Ovary (tissue), 7 donors: ENCODE measurements at regions not wholly inside any gene's neighbourhood (a gene's known extent, or its start where the extent isn't known, plus 50 kb on each side); places are given as distances from the start of the nearest gene placed in this dataset.
A peak's percentile ranks its signal among the peaks of the same experiment; 100 is the strongest.

Source experiments
- DNase-seq, 5 donors: peaks; one replicate each; pipeline ENCODE4 v3.0.0-alpha.2; 2019 to 2020
- H3K27ac ChIP-seq, 2 donors: fragments of 200-600 bp; one replicate each; pipeline versions ENCODE4 v1.5.1 to v1.8.0; 2019 to 2022
- H3K27me3 ChIP-seq: fragments of 200-600 bp; one replicate; pipeline ENCODE4 v1.8.0; 2022
- H3K36me3 ChIP-seq: fragments of 200-600 bp; sonication (generic); one replicate; pipeline ENCODE4 v1.5.1; 2019
- H3K4me1 ChIP-seq: one replicate; pipeline ENCODE4 v1.8.1; 2013; ENCODE audit warnings: mild to moderate bottlenecking, moderate library complexity; ENCODE audit not compliant: insufficient read depth
- H3K4me3 ChIP-seq: fragments of 200-600 bp; sonication (generic); one replicate; pipeline ENCODE4 v1.5.1; 2017
- H3K9me3 ChIP-seq, 2 donors: fragments of 200-600 bp in 1 of 2; sonication (generic) in 1 of 2; one replicate each; pipeline versions ENCODE4 v1.5.1 to v1.8.1; 2013 to 2019; ENCODE audit warnings: mild to moderate bottlenecking in 1 of 2, moderate library complexity in 1 of 2
- EP300 ChIP-seq: sonication (generic); formaldehyde crosslinking; IDR thresholded peaks from one replicate; pipeline ENCODE4 v1.6.1; 2017; ENCODE audit warnings: antibody characterized with exemption
- POLR2A ChIP-seq: fragments of 450-650 bp; IDR thresholded peaks from one replicate; pipeline ENCODE4 v1.6.1; 2017; ENCODE audit warnings: antibody characterized with exemption, mild to moderate bottlenecking, moderate library complexity
- WGBS, 3 donors: extraction: QIAGEN DNeasy Blood & Tissue Kit in 1 of 3; methylation state at CpG; one replicate each; pipeline versions ENCODE4 v1.1.5 to v1.1.7; 2013 to 2017; 5-methylcytosine and 5-hydroxymethylcytosine counted together
- intact Hi-C, 4 donors: fragments of 100-400 bp; cut with DNase I; formaldehyde crosslinking; loops; one replicate each; pipeline versions ENCODE4 v1.11.0 to v1.15.1; 2022 to 2023
- TF ChIP-seq, protein P1 (sequence below), 3 donors: fragments of 450-650 bp in 2 of 3; fragments of 200-600 bp in 1 of 3; IDR thresholded peaks; one replicate each; pipeline versions ENCODE4 v1.5.1 to v1.8.0; 2016 to 2022; ENCODE audit warnings: antibody characterized with exemption in 3 of 3, mild to moderate bottlenecking in 1 of 3
- donor health status: DM: no; HTN: no; CAD: no; lungs with moderate emphysema.
- donor health status: DM: no; HTN: no; CAD: no.
- donor health status: Bipolar disorder and iron deficiency.
- donor health status: DM: no; HTN: no; CAD: no.
- donor health status: DM: yes; HTN: yes; CAD: no.

DNA sequence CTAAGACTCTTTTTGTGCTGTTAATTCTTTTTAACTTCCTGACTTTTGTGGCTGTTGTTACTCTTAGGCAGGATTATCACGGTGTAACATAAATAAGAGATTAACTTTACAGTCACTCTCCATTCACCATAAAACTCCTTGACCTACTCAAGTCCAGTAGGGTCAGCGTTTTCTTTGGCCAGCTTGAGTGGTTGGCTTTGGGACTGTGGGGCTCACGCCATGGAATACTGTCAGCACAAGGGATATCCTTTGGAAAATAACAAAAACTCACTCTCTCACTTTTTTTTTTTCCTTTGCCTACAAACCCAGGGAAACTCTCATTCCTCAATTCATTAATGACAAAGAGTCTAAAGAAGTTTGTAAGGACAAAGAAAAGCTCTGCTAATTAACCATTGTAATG, 89.4 kb upstream of the TLL1 start:
- Histone ChIP-seq H3K4me3 (no peak overlapping the region), H3K36me3 (no peaks in the 10 kb centered on the region), H3K27me3 (no peaks in the 10 kb centered on the region), H3K27ac (no peak overlapping the region), H3K9me3 (no peaks in the 10 kb centered on the region), H3K4me1 (no peaks in the 10 kb centered on the region)
- 5 to 14% (median 8%) methylated on average over 3 of the region's 3 CpGs for WGBS, 3 donors
- intact Hi-C loops = no loop called here
- no peak for TF ChIP-seq EP300
- TF ChIP-seq POLR2A = no peak
- TF ChIP-seq, protein P1, sequence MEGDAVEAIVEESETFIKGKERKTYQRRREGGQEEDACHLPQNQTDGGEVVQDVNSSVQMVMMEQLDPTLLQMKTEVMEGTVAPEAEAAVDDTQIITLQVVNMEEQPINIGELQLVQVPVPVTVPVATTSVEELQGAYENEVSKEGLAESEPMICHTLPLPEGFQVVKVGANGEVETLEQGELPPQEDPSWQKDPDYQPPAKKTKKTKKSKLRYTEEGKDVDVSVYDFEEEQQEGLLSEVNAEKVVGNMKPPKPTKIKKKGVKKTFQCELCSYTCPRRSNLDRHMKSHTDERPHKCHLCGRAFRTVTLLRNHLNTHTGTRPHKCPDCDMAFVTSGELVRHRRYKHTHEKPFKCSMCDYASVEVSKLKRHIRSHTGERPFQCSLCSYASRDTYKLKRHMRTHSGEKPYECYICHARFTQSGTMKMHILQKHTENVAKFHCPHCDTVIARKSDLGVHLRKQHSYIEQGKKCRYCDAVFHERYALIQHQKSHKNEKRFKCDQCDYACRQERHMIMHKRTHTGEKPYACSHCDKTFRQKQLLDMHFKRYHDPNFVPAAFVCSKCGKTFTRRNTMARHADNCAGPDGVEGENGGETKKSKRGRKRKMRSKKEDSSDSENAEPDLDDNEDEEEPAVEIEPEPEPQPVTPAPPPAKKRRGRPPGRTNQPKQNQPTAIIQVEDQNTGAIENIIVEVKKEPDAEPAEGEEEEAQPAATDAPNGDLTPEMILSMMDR (IDR thresholded peaks at IDR 0.05) = no peak
- no peak for DNase-seq

GRCh38 chr4:165784672-165785071, 88.4 kb upstream of the TLL1 start:
- intact Hi-C loops = no loop called here
- H3K27me3 ChIP-seq = no peaks in the 10 kb centered on the region
- DNase-seq = peak in 1 of 5 donors; percentile 18

DNA sequence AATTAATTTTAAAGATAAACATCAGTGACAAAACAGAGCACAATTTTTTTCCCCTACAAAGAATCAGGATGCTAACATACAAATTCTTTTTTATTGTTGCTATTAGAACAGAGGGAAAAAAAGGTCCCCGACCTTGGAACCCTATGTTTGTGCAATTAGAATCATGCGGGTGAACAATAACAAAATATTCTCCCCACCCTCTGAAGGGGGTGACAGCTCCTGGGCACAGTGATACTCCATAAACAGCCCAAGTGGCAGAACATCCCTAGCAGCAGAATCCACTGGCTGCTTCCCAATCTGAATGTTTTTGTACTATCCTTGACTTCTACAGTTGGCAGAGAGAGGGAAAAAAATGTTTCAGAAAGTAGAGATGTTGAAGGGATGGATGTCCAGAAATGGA, 87.7 kb upstream of the TLL1 start:
- no peak for DNase-seq
- no peaks in the 10 kb centered on the region for H3K4me1 ChIP-seq
- TF ChIP-seq, protein P1 (IDR thresholded peaks at IDR 0.05) = no peak
- no peak for TF ChIP-seq EP300
- TF ChIP-seq POLR2A = no peak
- H3K36me3 ChIP-seq = no peaks in the 10 kb centered on the region
- H3K27ac ChIP-seq = no peak overlapping the region
- H3K4me3 ChIP-seq = no peak overlapping the region
- intact Hi-C loops = no loop called here
- 60 to 66% (median 64%) methylated on average over 2 of the region's 2 CpGs for WGBS, 3 donors
- H3K27me3 ChIP-seq = no peaks in the 10 kb centered on the region
- H3K9me3 ChIP-seq = no peaks in the 10 kb centered on the region

More at GRCh38 chr4:165784672-165785071, 88.4 kb upstream of the TLL1 start:
- Histone ChIP-seq H3K27ac (no peak overlapping the region), H3K4me1 (no peaks in the 10 kb centered on the region), H3K9me3 (no peaks in the 10 kb centered on the region), H3K36me3 (no peaks in the 10 kb centered on the region), H3K4me3 (no peak overlapping the region)
- 44 to 65% (median 55%) methylated on average over 1 of the region's 1 CpG for WGBS, 3 donors
- TF ChIP-seq POLR2A (no peak), EP300 (no peak)
- TF ChIP-seq, protein P1 (IDR thresholded peaks at IDR 0.05) = no peak

GRCh38 chr4:165787516-165788274, 85.3 kb upstream of the TLL1 start:
- intact Hi-C loops = no loop called here
- TF ChIP-seq POLR2A (no peak), EP300 (no peak)
- TF ChIP-seq, protein P1 (IDR thresholded peaks at IDR 0.05) = no peak
- 31 to 33% (median 32%) methylated on average over 4 of the region's 4 CpGs for WGBS, 3 donors
- H3K4me3 ChIP-seq = no peak overlapping the region
- no peaks in the 10 kb centered on the region for H3K9me3 ChIP-seq
- no peak for DNase-seq
- no peak overlapping the region for H3K27ac ChIP-seq
- no peaks in the 10 kb centered on the region for H3K4me1 ChIP-seq
- H3K27me3 ChIP-seq = no peaks in the 10 kb centered on the region
- H3K36me3 ChIP-seq = no peaks in the 10 kb centered on the region
